HFF-Myc (cell line): ENCODE measurements at regions not wholly inside any gene's neighbourhood (a gene's known extent, or its start where the extent isn't known, plus 50 kb on each side); places are given as distances from the start of the nearest gene placed in this dataset.

Source experiments
- DNase-seq: peaks from one replicate; pipeline ENCODE4 v3.0.0-alpha.2; 2011; ENCODE audit warnings: low read depth; ENCODE audit errors: extremely low read depth
- H3K4me3 ChIP-seq: replicated peaks from 2 replicates; pipeline ENCODE4 v1.5.1; 2011; ENCODE audit warnings: low read depth, mild to moderate bottlenecking, control low read depth, low read length
- TF ChIP-seq, protein P1 (sequence below): IDR thresholded peaks from 2 replicates; pipeline ENCODE4 v1.5.1; 2012; ENCODE audit warnings: mild to moderate bottlenecking, low read depth, low read length, control low read depth; ENCODE audit errors: missing control alignments

DNA sequence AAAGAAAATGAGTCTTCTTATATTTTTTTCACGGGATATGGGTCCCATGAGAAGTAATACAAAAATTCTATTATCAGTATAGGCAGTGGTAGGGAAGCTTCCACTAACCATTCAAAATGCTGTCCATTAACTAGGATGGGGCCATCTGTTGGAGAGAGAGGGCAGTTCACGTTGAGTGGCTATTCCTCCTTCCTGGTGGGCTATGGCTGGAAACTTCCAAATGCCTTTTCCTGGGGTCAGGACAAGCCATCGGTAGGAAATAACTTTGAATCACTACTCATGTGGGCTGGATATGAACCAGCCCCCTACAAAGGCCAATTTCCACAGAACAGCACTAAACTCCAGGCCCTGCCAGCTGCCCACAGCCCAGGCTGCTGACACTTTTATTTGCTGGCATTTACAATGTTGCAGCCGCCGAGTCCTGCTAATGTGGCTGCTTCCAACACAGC, 156.1 kb upstream of the HNRNPA3 start:
- TF ChIP-seq, protein P1, sequence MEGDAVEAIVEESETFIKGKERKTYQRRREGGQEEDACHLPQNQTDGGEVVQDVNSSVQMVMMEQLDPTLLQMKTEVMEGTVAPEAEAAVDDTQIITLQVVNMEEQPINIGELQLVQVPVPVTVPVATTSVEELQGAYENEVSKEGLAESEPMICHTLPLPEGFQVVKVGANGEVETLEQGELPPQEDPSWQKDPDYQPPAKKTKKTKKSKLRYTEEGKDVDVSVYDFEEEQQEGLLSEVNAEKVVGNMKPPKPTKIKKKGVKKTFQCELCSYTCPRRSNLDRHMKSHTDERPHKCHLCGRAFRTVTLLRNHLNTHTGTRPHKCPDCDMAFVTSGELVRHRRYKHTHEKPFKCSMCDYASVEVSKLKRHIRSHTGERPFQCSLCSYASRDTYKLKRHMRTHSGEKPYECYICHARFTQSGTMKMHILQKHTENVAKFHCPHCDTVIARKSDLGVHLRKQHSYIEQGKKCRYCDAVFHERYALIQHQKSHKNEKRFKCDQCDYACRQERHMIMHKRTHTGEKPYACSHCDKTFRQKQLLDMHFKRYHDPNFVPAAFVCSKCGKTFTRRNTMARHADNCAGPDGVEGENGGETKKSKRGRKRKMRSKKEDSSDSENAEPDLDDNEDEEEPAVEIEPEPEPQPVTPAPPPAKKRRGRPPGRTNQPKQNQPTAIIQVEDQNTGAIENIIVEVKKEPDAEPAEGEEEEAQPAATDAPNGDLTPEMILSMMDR = peak; percentile 21
- no peak for DNase-seq
- H3K4me3 ChIP-seq = no peak overlapping the region

DNA sequence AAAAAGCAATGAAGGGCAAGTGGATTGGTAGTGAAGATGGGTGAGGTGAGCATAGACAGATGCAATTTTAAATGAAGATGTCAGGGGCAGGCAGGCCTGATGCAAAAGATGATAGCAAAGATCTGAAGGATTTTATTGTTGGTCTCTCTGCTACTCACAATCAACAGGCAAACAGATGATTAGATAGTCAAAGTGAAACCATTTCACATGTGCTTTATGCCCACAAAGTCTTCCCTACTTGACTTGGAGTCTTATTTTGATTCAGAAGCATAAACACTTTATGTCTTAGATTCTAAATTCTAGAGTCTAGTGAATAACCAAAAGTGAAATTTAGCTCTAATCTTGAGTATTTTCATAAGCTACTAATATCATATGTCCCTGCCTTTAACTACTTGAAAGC, 153.8 kb upstream of the HNRNPA3 start:
- H3K4me3 ChIP-seq = no peak overlapping the region
- TF ChIP-seq, protein P1 = no peak
- no peak for DNase-seq

DNA sequence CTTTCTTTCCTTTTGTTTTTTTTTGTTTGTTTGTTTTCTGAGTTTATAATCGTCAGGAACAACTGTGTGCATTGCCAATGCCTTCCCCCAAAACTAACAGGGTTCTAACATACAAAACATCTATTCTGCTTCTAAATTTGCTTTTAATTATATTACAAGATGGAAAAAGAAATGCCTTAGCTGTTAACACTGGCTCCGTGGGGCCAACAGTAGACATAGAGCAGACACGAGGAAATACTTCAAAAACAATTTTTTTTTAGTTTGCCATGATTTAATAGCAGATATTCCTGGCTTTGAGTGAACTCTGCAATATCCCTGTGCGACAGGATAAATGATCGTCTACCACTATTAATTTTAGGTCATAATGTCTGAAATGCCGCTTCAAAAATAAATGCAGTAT, 153.3 kb upstream of the HNRNPA3 start:
- TF ChIP-seq, protein P1 = no peak
- no peak overlapping the region for H3K4me3 ChIP-seq
- no peak for DNase-seq

DNA sequence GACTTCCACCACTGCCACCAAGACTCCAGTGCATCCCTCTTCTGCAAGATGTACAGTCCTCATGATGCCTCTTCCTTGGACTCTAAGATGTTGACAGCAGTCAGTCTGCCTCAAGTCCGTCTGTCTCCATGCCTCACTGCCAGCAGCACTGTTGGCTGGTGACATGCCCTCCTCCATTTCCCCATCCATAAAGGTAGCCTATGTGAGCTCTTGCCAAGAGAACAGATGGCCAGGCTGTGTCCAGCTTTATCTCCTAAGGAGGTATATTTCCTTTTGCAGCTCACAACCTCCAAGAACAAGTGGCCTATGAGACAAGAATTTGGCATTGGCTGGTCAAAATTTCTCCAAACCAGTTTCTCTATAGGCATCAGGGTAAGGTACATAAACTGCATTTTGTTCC, 149.3 kb upstream of the HNRNPA3 start:
- TF ChIP-seq, protein P1 = no peak
- H3K4me3 ChIP-seq = no peak overlapping the region
- DNase-seq = no peak

DNA sequence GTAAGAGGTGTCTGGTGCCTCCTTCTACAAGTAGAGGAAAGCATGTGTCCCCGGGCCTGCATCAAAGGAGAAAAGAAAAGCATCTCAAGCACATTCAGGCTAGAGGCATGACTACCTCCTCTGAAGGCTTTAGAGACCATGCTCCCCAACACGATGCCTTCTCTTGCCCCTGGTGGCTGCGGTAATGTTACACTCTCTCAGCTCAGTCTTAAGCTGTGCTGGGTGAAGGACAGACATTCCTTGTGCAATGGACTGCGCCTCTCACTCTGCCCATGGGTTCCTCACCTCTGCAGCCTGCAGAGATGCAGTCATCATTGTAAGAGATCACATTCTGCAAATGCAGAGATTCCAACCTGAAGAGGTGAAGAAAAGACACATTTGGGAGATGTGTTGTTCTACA, 148.2 kb upstream of the HNRNPA3 start:
- TF ChIP-seq, protein P1 = no peak
- no peak overlapping the region for H3K4me3 ChIP-seq
- no peak for DNase-seq

DNA sequence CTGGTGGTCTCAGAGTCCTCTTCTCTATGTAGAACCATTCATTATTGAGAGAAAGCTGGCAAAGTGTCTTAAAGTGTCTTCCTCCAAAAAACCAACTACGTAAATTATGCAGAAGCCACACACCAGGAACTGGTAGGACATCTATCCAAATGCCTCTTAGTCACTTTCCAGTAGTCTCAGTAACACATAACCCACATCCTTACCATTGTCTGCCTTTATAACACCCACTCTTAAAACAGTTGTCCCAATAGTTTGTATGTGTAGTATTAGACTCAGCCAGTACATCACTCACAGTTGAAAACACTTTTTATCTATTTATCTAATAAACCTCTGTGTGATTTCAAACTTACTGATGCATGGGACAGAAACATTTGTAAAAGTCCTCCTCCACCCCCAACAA, 143.6 kb upstream of the HNRNPA3 start:
- H3K4me3 ChIP-seq = no peak overlapping the region
- TF ChIP-seq, protein P1 = no peak
- DNase-seq = no peak

DNA sequence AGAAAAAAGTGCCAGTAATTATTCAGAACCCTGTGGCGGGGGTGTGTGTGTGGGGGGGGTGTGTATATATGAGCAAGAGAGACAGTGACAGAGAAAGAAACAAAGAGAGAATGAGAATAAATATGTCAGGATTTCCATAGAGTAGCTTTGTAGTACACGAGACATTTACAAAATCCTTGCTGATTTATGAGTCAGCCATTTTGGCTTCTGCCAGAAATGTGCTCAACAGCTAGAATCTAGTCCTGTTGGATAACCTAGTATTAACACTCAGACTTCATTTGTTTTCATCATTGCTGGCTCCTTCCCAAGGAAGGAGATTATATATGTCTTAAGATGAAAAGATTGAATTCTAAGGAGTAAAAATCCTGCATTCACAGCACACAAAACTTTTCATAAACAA, 140.5 kb upstream of the HNRNPA3 start:
- no peak overlapping the region for H3K4me3 ChIP-seq
- TF ChIP-seq, protein P1 = no peak
- no peak for DNase-seq
